HepG2 (cell line): ENCODE measurements at regions not wholly inside any gene's neighbourhood (a gene's known extent, or its start where the extent isn't known, plus 50 kb on each side); places are given as distances from the start of the nearest gene placed in this dataset.

ENCODE experiments used
- ATAC-seq: fragments of 200-7000 bp; cut with Tn5 transposase; 3 replicates; pipeline ENCODE4 v1.9.1; 2020; ENCODE audit warnings: mild to moderate bottlenecking, moderate library complexity
- BruUV-seq: library from RNA; stranded (reverse); fragments of 400-500 nt; replicated peaks from 2 replicates; lab custom pipeline; 2021; lab: Mats Ljungman, UMichigan
- CTCF ChIA-PET: fragments of 300-600 bp; formaldehyde crosslinking; extraction: SDS; loops from one replicate; lab custom pipeline; 2021; ENCODE audit warnings: low total read pairs, inconsistent platforms, low intra/inter-chr PET ratio; lab: Yijun Ruan, JAX
- POLR2A ChIA-PET: fragments of 350-600 bp; sonication (Branson Sonifier 250); formaldehyde crosslinking; loops from one replicate; lab custom pipeline; 2020; ENCODE audit warnings: antibody characterized with exemption, inconsistent platforms; lab: Yijun Ruan, JAX
- DNase-seq: peaks from one replicate; pipeline ENCODE4 v3.0.0-alpha.2; 2015; ENCODE audit warnings: low spot score
- FAIRE-seq: peaks from 3 replicates; lab custom pipeline; 2011; peaks lifted over from hg19 to GRCh38; lab: Jason Lieb, UNC
- H2AFZ ChIP-seq: one replicate; pipeline ENCODE4 v1.6.1; 2011; ENCODE audit warnings: low read length, inconsistent platforms
- H3K27ac ChIP-seq: fragments of 300-600 bp; 3 replicates; pipeline ENCODE4 v1.8.0; 2011; ENCODE audit warnings: mixed run types, mild to moderate bottlenecking, mixed read lengths, low read length, inconsistent platforms; ENCODE audit not compliant: insufficient read depth; ENCODE audit errors: extremely low read length
- H3K27me3 ChIP-seq, 2 experiments: fragments of 200-600 bp in 1 of 2; 2 replicates in 1 of 2; 3 replicates in 1 of 2; pipeline versions ENCODE4 v1.6.0 to v1.8.0; 2011; ENCODE audit warnings: low read length in 2 of 2, mild to moderate bottlenecking in 2 of 2, moderate library complexity in 2 of 2, inconsistent platforms in 1 of 2; ENCODE audit not compliant: insufficient read depth in 2 of 2, control insufficient read depth in 1 of 2
- H3K36me3 ChIP-seq, 2 experiments: fragments of 200-600 bp in 1 of 2; replicated peaks in 1 of 2; 2 replicates in 1 of 2; 3 replicates in 1 of 2; pipeline versions ENCODE4 v1.5.1 to v1.8.0; 2011; ENCODE audit warnings: low read length in 2 of 2, inconsistent platforms in 1 of 2; ENCODE audit not compliant: insufficient read depth in 2 of 2, control insufficient read depth in 1 of 2
- H3K4me1 ChIP-seq: 2 replicates; pipeline ENCODE4 v1.5.1; 2012; ENCODE audit warnings: low read length, inconsistent platforms; ENCODE audit not compliant: insufficient read depth
- H3K4me2 ChIP-seq: 2 replicates; pipeline ENCODE4 v1.6.0; 2011; ENCODE audit warnings: low read depth, low read length, inconsistent platforms
- H3K4me3 ChIP-seq, 3 experiments: fragments of 200-600 bp in 1 of 3; sonication (generic), shearing (Covaris generic) in 1 of 3; replicated peaks in 1 of 3; 2 replicates each; pipeline ENCODE4 v1.5.1; 2011 to 2016; ENCODE audit warnings: low read length in 3 of 3, inconsistent platforms in 2 of 3, low read depth in 2 of 3, mild to moderate bottlenecking in 2 of 3, control low read depth in 1 of 3, mixed read lengths in 1 of 3; ENCODE audit not compliant: insufficient read depth in 1 of 3
- H3K79me2 ChIP-seq: one replicate; pipeline ENCODE4 v1.6.1; 2011; ENCODE audit warnings: low read length, inconsistent platforms; ENCODE audit not compliant: insufficient read depth
- H3K9ac ChIP-seq: 2 replicates; pipeline ENCODE4 v1.6.0; 2011; ENCODE audit warnings: mild to moderate bottlenecking, low read depth, low read length, inconsistent platforms; ENCODE audit not compliant: insufficient read depth
- H3K9me3 ChIP-seq: 2 replicates; pipeline ENCODE4 v1.5.1; 2012; ENCODE audit warnings: mild to moderate bottlenecking, low read length
- H4K20me1 ChIP-seq: 2 replicates; pipeline ENCODE4 v1.6.0; 2011; ENCODE audit warnings: inconsistent platforms, mild to moderate bottlenecking, low read length, moderate library complexity; ENCODE audit not compliant: insufficient read depth
- ADNP ChIP-seq: sonication (generic); formaldehyde crosslinking; IDR thresholded peaks from 2 replicates; pipeline ENCODE4 v1.4.0; 2020; ENCODE audit warnings: missing genetic modification reagents
- NR2F1 ChIP-seq, 2 experiments: fragments of 450-650 bp in 1 of 2; formaldehyde crosslinking in 1 of 2; IDR thresholded peaks; 2 replicates each; pipeline versions ENCODE4 v1.5.0 to v1.6.1; 2016 to 2020; ENCODE audit warnings: mild to moderate bottlenecking in 1 of 2, missing compliant biosample characterization in 1 of 2, missing genetic modification reagents in 1 of 2, moderate library complexity in 1 of 2
- RBAK ChIP-seq: sonication (generic); formaldehyde crosslinking; IDR thresholded peaks from 2 replicates; pipeline ENCODE4 v1.5.1; 2020; ENCODE audit warnings: mild to moderate bottlenecking, missing genetic modification reagents
- SAFB2 ChIP-seq: sonication (generic); formaldehyde crosslinking; IDR thresholded peaks from 2 replicates; pipeline ENCODE4 v1.5.1; 2020; ENCODE audit warnings: missing genetic modification reagents, low read depth, mild to moderate bottlenecking, borderline replicate concordance
- ZNF274 ChIP-seq: sonication (generic); formaldehyde crosslinking; IDR thresholded peaks from 2 replicates; pipeline ENCODE4 v1.5.1; 2020; ENCODE audit warnings: mild to moderate bottlenecking, missing genetic modification reagents
- ZNF660 ChIP-seq: sonication (generic); formaldehyde crosslinking; IDR thresholded peaks from 2 replicates; pipeline ENCODE4 v1.5.1; 2020; ENCODE audit warnings: mild to moderate bottlenecking, low read depth, missing genetic modification reagents, borderline replicate concordance
- ZNF775 ChIP-seq: sonication (generic); formaldehyde crosslinking; IDR thresholded peaks from 2 replicates; pipeline ENCODE4 v1.4.0; 2020; ENCODE audit warnings: missing genetic modification reagents, mild to moderate bottlenecking, moderate library complexity, borderline replicate concordance
- WGBS: methylation state at CpG from one replicate; pipeline ENCODE4 v1.1.6; 2017; ENCODE audit warnings: low lambda C conversion rate; 5-methylcytosine and 5-hydroxymethylcytosine counted together
- in situ Hi-C: cut with HindIII; loops from 2 replicates; pipeline ENCODE4 v1.10.0; 2017; ENCODE audit warnings: low pct_unique_long_range_greater_than_20kb; ENCODE audit not compliant: extremely low pct_ligation_motif_present
- intact Hi-C: fragments of 100-400 bp; cut with micrococcal nuclease; formaldehyde crosslinking; loops from one replicate; pipeline ENCODE4 v1.10.0; 2022; ENCODE audit not compliant: unreplicated experiment
- TF ChIP-seq, protein P1 (sequence below): sonication (generic); formaldehyde crosslinking; IDR thresholded peaks from 2 replicates; pipeline ENCODE4 v1.9.0; 2022; ENCODE audit warnings: missing genetic modification reagents, mild to moderate bottlenecking, borderline replicate concordance
- TF ChIP-seq, protein P2 (sequence below): sonication (generic); formaldehyde crosslinking; IDR thresholded peaks from 2 replicates; pipeline ENCODE4 v1.8.1; 2023; ENCODE audit warnings: mild to moderate bottlenecking, missing genetic modification reagents
- TF ChIP-seq, protein P3 (sequence below): sonication (generic); formaldehyde crosslinking; IDR thresholded peaks from 2 replicates; pipeline ENCODE4 v1.4.0; 2020; ENCODE audit warnings: missing genetic modification reagents, borderline replicate concordance
- TF ChIP-seq, protein P4 (sequence below): sonication (generic); formaldehyde crosslinking; IDR thresholded peaks from 2 replicates; pipeline ENCODE4 v1.8.0; 2022; ENCODE audit warnings: mild to moderate bottlenecking, missing genetic modification reagents, borderline replicate concordance
- TF ChIP-seq, protein P5 (sequence below): sonication (generic); formaldehyde crosslinking; IDR thresholded peaks from 2 replicates; pipeline ENCODE4 v1.4.0; 2020; ENCODE audit warnings: missing genetic modification reagents, borderline replicate concordance

DNA sequence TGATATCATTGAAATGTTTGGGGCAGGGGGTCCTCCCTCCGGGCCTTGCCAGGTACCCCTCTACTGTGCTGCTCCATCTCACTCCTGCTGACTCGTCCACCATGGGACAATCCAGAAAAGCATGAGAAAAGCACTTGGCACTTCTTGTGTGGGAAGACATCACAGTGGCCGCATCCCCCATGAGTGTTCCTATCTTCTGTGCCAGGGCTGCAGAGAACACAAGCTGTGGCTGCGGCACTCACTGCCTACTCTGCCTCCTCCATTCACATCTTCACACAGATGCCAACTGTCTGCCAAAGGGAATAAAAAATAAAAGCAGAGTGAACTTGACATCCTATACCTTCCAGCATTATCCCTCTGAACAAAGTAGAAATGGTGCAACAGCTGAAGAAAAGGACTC is 117.4 kb upstream of the PROKR2 start:
- H3K36me3 ChIP-seq: no peaks in the 10 kb centered on the region
- intact Hi-C loops (no loop called here), in situ Hi-C loops (no loop called here)
- no peaks in the 10 kb centered on the region for H3K79me2 ChIP-seq
- FAIRE-seq (no peak), DNase-seq (no peak), ATAC-seq (no peak)
- H3K27me3 ChIP-seq: peaks cover 4 to 44% of the 10 kb centered on the region in 2 experiments; a peak in 4 of 5 replicates
- 20% methylated on average over 4 of the region's 4 CpGs for WGBS
- no peak overlapping the region for H2AFZ ChIP-seq
- no peak overlapping the region for H3K4me2 ChIP-seq
- H3K4me1 ChIP-seq: no peaks in the 10 kb centered on the region
- no peaks in the 10 kb centered on the region for H4K20me1 ChIP-seq
- ChIA-PET CTCF (no interaction called here), POLR2A (no interaction called here)
- no peaks in the 10 kb centered on the region for H3K9me3 ChIP-seq
- H3K4me3 ChIP-seq: no peak overlapping the region
- no TSS peak for BruUV-seq
- H3K27ac ChIP-seq: no peak overlapping the region
- H3K9ac ChIP-seq: no peak overlapping the region
- TF ChIP-seq, protein P1, sequence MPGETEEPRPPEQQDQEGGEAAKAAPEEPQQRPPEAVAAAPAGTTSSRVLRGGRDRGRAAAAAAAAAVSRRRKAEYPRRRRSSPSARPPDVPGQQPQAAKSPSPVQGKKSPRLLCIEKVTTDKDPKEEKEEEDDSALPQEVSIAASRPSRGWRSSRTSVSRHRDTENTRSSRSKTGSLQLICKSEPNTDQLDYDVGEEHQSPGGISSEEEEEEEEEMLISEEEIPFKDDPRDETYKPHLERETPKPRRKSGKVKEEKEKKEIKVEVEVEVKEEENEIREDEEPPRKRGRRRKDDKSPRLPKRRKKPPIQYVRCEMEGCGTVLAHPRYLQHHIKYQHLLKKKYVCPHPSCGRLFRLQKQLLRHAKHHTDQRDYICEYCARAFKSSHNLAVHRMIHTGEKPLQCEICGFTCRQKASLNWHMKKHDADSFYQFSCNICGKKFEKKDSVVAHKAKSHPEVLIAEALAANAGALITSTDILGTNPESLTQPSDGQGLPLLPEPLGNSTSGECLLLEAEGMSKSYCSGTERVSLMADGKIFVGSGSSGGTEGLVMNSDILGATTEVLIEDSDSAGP: no peak
- TF ChIP-seq ADNP (no peak), NR2F1 (CRISPR knock-in tag; IDR thresholded peaks at IDR 0.05) (no peak), RBAK (CRISPR knock-in tag) (no peak), ZNF274 (CRISPR knock-in tag) (no peak), ZNF660 (CRISPR knock-in tag) (no peak), ZNF775 (CRISPR knock-in tag) (no peak), SAFB2 (CRISPR knock-in tag) (no peak)
- TF ChIP-seq, protein P2, sequence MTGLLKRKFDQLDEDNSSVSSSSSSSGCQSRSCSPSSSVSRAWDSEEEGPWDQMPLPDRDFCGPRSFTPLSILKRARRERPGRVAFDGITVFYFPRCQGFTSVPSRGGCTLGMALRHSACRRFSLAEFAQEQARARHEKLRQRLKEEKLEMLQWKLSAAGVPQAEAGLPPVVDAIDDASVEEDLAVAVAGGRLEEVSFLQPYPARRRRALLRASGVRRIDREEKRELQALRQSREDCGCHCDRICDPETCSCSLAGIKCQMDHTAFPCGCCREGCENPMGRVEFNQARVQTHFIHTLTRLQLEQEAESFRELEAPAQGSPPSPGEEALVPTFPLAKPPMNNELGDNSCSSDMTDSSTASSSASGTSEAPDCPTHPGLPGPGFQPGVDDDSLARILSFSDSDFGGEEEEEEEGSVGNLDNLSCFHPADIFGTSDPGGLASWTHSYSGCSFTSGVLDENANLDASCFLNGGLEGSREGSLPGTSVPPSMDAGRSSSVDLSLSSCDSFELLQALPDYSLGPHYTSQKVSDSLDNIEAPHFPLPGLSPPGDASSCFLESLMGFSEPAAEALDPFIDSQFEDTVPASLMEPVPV: no peak
- TF ChIP-seq, protein P3, sequence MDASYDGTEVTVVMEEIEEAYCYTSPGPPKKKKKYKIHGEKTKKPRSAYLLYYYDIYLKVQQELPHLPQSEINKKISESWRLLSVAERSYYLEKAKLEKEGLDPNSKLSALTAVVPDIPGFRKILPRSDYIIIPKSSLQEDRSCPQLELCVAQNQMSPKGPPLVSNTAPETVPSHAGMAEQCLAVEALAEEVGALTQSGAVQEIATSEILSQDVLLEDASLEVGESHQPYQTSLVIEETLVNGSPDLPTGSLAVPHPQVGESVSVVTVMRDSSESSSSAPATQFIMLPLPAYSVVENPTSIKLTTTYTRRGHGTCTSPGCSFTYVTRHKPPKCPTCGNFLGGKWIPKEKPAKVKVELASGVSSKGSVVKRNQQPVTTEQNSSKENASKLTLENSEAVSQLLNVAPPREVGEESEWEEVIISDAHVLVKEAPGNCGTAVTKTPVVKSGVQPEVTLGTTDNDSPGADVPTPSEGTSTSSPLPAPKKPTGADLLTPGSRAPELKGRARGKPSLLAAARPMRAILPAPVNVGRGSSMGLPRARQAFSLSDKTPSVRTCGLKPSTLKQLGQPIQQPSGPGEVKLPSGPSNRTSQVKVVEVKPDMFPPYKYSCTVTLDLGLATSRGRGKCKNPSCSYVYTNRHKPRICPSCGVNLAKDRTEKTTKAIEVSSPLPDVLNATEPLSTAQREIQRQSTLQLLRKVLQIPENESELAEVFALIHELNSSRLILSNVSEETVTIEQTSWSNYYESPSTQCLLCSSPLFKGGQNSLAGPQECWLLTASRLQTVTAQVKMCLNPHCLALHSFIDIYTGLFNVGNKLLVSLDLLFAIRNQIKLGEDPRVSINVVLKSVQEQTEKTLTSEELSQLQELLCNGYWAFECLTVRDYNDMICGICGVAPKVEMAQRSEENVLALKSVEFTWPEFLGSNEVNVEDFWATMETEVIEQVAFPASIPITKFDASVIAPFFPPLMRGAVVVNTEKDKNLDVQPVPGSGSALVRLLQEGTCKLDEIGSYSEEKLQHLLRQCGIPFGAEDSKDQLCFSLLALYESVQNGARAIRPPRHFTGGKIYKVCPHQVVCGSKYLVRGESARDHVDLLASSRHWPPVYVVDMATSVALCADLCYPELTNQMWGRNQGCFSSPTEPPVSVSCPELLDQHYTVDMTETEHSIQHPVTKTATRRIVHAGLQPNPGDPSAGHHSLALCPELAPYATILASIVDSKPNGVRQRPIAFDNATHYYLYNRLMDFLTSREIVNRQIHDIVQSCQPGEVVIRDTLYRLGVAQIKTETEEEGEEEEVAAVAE (CRISPR knock-in tag): no peak
- TF ChIP-seq, protein P4, sequence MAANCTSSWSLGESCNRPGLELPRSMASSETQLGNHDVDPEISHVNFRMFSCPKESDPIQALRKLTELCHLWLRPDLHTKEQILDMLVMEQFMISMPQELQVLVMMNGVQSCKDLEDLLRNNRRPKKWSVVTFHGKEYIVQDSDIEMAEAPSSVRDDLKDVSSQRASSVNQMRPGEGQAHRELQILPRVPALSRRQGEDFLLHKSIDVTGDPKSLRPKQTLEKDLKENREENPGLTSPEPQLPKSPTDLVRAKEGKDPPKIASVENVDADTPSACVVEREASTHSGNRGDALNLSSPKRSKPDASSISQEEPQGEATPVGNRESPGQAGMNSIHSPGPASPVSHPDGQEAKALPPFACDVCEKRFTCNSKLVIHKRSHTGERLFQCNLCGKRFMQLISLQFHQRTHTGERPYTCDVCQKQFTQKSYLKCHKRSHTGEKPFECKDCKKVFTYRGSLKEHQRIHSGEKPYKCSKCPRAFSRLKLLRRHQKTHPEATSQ: no peak
- TF ChIP-seq, protein P5, sequence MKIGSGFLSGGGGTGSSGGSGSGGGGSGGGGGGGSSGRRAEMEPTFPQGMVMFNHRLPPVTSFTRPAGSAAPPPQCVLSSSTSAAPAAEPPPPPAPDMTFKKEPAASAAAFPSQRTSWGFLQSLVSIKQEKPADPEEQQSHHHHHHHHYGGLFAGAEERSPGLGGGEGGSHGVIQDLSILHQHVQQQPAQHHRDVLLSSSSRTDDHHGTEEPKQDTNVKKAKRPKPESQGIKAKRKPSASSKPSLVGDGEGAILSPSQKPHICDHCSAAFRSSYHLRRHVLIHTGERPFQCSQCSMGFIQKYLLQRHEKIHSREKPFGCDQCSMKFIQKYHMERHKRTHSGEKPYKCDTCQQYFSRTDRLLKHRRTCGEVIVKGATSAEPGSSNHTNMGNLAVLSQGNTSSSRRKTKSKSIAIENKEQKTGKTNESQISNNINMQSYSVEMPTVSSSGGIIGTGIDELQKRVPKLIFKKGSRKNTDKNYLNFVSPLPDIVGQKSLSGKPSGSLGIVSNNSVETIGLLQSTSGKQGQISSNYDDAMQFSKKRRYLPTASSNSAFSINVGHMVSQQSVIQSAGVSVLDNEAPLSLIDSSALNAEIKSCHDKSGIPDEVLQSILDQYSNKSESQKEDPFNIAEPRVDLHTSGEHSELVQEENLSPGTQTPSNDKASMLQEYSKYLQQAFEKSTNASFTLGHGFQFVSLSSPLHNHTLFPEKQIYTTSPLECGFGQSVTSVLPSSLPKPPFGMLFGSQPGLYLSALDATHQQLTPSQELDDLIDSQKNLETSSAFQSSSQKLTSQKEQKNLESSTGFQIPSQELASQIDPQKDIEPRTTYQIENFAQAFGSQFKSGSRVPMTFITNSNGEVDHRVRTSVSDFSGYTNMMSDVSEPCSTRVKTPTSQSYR (CRISPR knock-in tag): no peak
